Mesenchymal stem cell (in vitro differentiated cells and primary cell): ENCODE measurements at regions not wholly inside any gene's neighbourhood (a gene's known extent, or its start where the extent isn't known, plus 50 kb on each side); places are given as distances from the start of the nearest gene placed in this dataset.

Source experiments
- DNase-seq: peaks from one replicate; pipeline ENCODE4 v3.0.0-alpha.2; 2013
- H2AFZ ChIP-seq: one replicate; pipeline ENCODE4 v1.6.1; 2013; ENCODE audit warnings: low read depth, mild to moderate bottlenecking, control low read depth, inconsistent platforms, low read length, moderate library complexity
- H2AK5ac ChIP-seq: 2 replicates; pipeline ENCODE4 v1.6.1; 2013; ENCODE audit warnings: low read length, moderate library complexity, mild to moderate bottlenecking, inconsistent platforms; ENCODE audit not compliant: severe bottlenecking
- H2BK120ac ChIP-seq: one replicate; pipeline ENCODE4 v1.6.1; 2013; ENCODE audit warnings: low read depth, mild to moderate bottlenecking, inconsistent platforms, low read length, moderate library complexity
- H2BK12ac ChIP-seq, 2 experiments: one replicate each; pipeline ENCODE4 v1.6.1; 2013; ENCODE audit warnings: inconsistent platforms in 2 of 2, low read length in 2 of 2, mild to moderate bottlenecking in 2 of 2, moderate library complexity in 2 of 2, control low read depth in 1 of 2
- H2BK15ac ChIP-seq: one replicate; pipeline ENCODE4 v1.6.1; 2013; ENCODE audit warnings: mild to moderate bottlenecking, low read depth, inconsistent platforms; ENCODE audit not compliant: poor library complexity, severe bottlenecking
- H2BK5ac ChIP-seq: 2 replicates; pipeline ENCODE4 v1.6.1; 2013; ENCODE audit warnings: low read depth, mild to moderate bottlenecking, low read length, control low read depth, inconsistent platforms; ENCODE audit not compliant: poor library complexity, severe bottlenecking
- H3K14ac ChIP-seq, 2 experiments: one replicate each; pipeline ENCODE4 v1.6.1; 2013; ENCODE audit warnings: inconsistent platforms in 2 of 2, low read length in 2 of 2, control low read depth in 1 of 2, mild to moderate bottlenecking in 1 of 2, moderate library complexity in 1 of 2
- H3K18ac ChIP-seq, 2 experiments: one replicate each; pipeline ENCODE4 v1.6.1; 2013; ENCODE audit warnings: inconsistent platforms in 2 of 2, low read length in 2 of 2, control low read depth in 1 of 2, low read depth in 1 of 2, mild to moderate bottlenecking in 1 of 2
- H3K23ac ChIP-seq, 2 experiments: one replicate each; pipeline ENCODE4 v1.6.1; 2013; ENCODE audit warnings: inconsistent platforms in 2 of 2, low read length in 2 of 2, mild to moderate bottlenecking in 2 of 2, moderate library complexity in 2 of 2, control low read depth in 1 of 2
- H3K27ac ChIP-seq: 2 replicates; pipeline ENCODE4 v1.5.1; 2013; ENCODE audit warnings: mild to moderate bottlenecking, moderate library complexity, low read length, control low read depth, inconsistent platforms; ENCODE audit not compliant: poor library complexity, severe bottlenecking
- H3K27me3 ChIP-seq, 2 experiments: 2 replicates each; pipeline versions ENCODE4 v1.6.1 to v1.7.0; 2013; ENCODE audit warnings: low read length in 2 of 2, mild to moderate bottlenecking in 2 of 2, moderate library complexity in 2 of 2, control low read depth in 1 of 2, inconsistent platforms in 1 of 2; ENCODE audit not compliant: control insufficient read depth in 1 of 2, insufficient read depth in 1 of 2
- H3K36me3 ChIP-seq, 2 experiments: 2 replicates each; pipeline versions ENCODE4 v1.6.1 to v1.7.0; 2013; ENCODE audit warnings: low read length in 2 of 2, control low read depth in 1 of 2, inconsistent platforms in 1 of 2, low read depth in 1 of 2, mild to moderate bottlenecking in 1 of 2; ENCODE audit not compliant: insufficient read depth in 2 of 2, control insufficient read depth in 1 of 2
- H3K4ac ChIP-seq, 2 experiments: one replicate each; pipeline ENCODE4 v1.6.1; 2013; ENCODE audit warnings: inconsistent platforms in 2 of 2, low read length in 2 of 2, mild to moderate bottlenecking in 2 of 2, moderate library complexity in 2 of 2, control low read depth in 1 of 2, low read depth in 1 of 2
- H3K4me1 ChIP-seq: 2 replicates; pipeline ENCODE4 v1.6.1; 2013; ENCODE audit warnings: low read depth, low read length, control low read depth; ENCODE audit not compliant: control insufficient read depth, insufficient read depth
- H3K4me2 ChIP-seq: 2 replicates; pipeline ENCODE4 v1.6.1; 2013; ENCODE audit warnings: low read length, mild to moderate bottlenecking, inconsistent platforms; ENCODE audit not compliant: poor library complexity, severe bottlenecking
- H3K4me3 ChIP-seq, 2 experiments: 2 replicates each; pipeline versions ENCODE4 v1.5.1 to v1.7.0; 2013; ENCODE audit warnings: low read length in 2 of 2, mild to moderate bottlenecking in 2 of 2, control low read depth in 1 of 2, low read depth in 1 of 2; ENCODE audit not compliant: insufficient read depth in 1 of 2
- H3K79me1 ChIP-seq: replicated peaks from 2 replicates; pipeline ENCODE4 v1.6.1; 2013; ENCODE audit warnings: mild to moderate bottlenecking, control low read depth, low read length, inconsistent platforms; ENCODE audit not compliant: poor library complexity, severe bottlenecking
- H3K9ac ChIP-seq: 2 replicates; pipeline ENCODE4 v1.7.0; 2013; ENCODE audit warnings: mild to moderate bottlenecking, low read length, moderate library complexity
- H3K9me3 ChIP-seq: 2 replicates; pipeline ENCODE4 v1.7.0; 2013; ENCODE audit warnings: mild to moderate bottlenecking, low read length; ENCODE audit not compliant: control insufficient read depth
- H4K8ac ChIP-seq: one replicate; pipeline ENCODE4 v1.6.1; 2013; ENCODE audit warnings: inconsistent platforms, mild to moderate bottlenecking, low read length, moderate library complexity
- H4K91ac ChIP-seq: one replicate; pipeline ENCODE4 v1.6.1; 2013; ENCODE audit warnings: mild to moderate bottlenecking, low read length, inconsistent platforms
- WGBS: methylation state at CpG from one replicate; pipeline ENCODE4 v1.1.7; 2013; ENCODE audit warnings: mixed read lengths; 5-methylcytosine and 5-hydroxymethylcytosine counted together

DNA sequence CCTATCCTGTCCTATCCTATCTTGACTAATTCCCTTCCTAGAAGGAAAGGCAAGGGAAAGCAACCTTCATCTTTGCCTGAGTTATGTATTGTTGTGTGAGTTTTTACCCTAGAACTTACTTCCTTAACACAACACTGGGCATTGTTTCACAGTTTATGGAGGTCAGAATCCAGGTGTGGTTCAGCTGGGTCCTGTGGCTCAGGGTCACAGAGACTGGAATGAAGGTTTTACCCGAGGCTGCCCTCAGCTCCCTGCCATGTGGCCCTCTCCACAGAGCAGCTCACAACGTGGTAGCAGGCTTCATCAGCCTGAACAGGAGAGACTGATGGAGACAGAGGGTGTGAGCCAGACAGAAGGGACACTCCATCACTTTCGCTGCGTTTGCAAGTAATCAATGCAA lies 140.5 kb downstream of the FCRL5 start:
- H3K4me3 ChIP-seq, result no peak overlapping the region
- WGBS, result 77% methylated on average over 4 of the region's 4 CpGs
- H3K36me3 ChIP-seq, result no peaks in the 10 kb centered on the region
- H2BK12ac ChIP-seq, result no peak overlapping the region
- H3K4me2 ChIP-seq, result no peak overlapping the region
- no peaks in the 10 kb centered on the region for H3K79me1 ChIP-seq
- no peaks in the 10 kb centered on the region for H3K9me3 ChIP-seq
- H3K18ac ChIP-seq, result no peak overlapping the region
- H3K4ac ChIP-seq, result no peak overlapping the region
- H2BK15ac ChIP-seq, result no peak overlapping the region
- H2AFZ ChIP-seq, result no peak overlapping the region
- no peak overlapping the region for H3K14ac ChIP-seq
- H3K27ac ChIP-seq, result no peak overlapping the region
- DNase-seq, result no peak
- H4K8ac ChIP-seq, result no peak overlapping the region
- H3K9ac ChIP-seq, result no peak overlapping the region
- no peak overlapping the region for H2AK5ac ChIP-seq
- peaks cover 6 to 61% of the 10 kb centered on the region in 2 experiments for H3K27me3 ChIP-seq
- no peaks in the 10 kb centered on the region for H3K4me1 ChIP-seq
- H4K91ac ChIP-seq, result no peak overlapping the region
- H2BK5ac ChIP-seq, result no peak overlapping the region
- no peak overlapping the region for H3K23ac ChIP-seq
- no peak overlapping the region for H2BK120ac ChIP-seq

DNA sequence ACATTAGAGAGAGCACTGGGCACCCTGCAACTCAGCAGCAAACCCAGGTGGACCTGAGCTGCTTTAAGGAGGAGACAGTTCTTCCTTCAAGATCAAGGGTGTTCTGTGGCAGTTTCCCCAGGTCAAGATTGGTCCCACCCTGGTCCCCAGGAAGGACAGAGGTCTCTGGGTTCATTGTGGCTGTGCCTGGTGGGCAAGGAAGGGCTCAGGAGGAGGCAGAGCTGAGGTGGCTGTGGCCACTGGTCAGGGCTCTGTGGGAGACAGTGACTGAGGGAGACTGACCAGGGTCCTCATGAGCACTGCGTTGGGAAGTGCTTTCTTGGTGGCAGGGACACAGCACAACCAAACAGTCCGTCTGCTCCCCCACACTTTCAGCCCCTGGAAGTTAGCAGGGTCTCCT lies 141.3 kb downstream of the FCRL5 start:
- DNase-seq, result no peak
- Histone ChIP-seq H3K27me3 (peaks cover 6 to 55% of the 10 kb centered on the region in 2 experiments), H3K36me3 (no peaks in the 10 kb centered on the region), H3K27ac (no peak overlapping the region), H2BK5ac (no peak overlapping the region), H2AFZ (no peak overlapping the region), H3K4me3 (no peak overlapping the region), H4K8ac (no peak overlapping the region), H3K9me3 (no peaks in the 10 kb centered on the region), H2BK12ac (no peak overlapping the region), H3K4ac (no peak overlapping the region), H2AK5ac (no peak overlapping the region), H2BK120ac (no peak overlapping the region), H3K14ac (no peak overlapping the region), H3K9ac (no peak overlapping the region), H3K23ac (no peak overlapping the region), H4K91ac (no peak overlapping the region), H3K4me1 (no peaks in the 10 kb centered on the region), H3K18ac (no peak overlapping the region), H3K4me2 (no peak overlapping the region), H3K79me1 (no peaks in the 10 kb centered on the region), H2BK15ac (no peak overlapping the region)
- 75% methylated on average over 2 of the region's 2 CpGs for WGBS

DNA sequence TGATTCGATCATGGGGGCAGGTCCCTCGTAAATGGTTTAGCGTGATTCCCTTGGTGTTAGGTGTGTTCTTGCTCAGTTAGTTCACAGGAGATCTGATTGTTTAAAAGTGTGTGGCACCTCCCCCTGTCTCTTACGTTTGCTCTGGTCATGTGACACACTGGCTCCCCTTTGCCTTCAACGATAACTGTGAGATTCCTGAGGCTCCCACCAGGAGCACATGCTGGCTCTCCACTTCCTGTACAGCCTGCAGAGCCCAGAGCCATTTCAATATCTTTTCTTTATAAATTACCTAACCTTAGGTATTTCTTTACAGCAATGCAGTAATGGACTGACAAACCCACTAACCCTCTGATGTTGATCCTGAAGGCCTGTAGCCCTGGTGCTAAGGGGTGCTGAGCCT lies 141.9 kb downstream of the FCRL5 start:
- H2AK5ac ChIP-seq, result no peak overlapping the region
- H3K36me3 ChIP-seq, result no peaks in the 10 kb centered on the region
- H3K79me1 ChIP-seq, result no peaks in the 10 kb centered on the region
- H3K18ac ChIP-seq, result no peak overlapping the region
- H3K27me3 ChIP-seq, result peaks cover 6 to 48% of the 10 kb centered on the region in 2 experiments
- no peaks in the 10 kb centered on the region for H3K4me1 ChIP-seq
- H3K4me3 ChIP-seq, result no peak overlapping the region
- WGBS, result 74% methylated on average over 5 of the region's 5 CpGs
- H2AFZ ChIP-seq, result no peak overlapping the region
- no peak overlapping the region for H2BK5ac ChIP-seq
- DNase-seq, result no peak
- no peak overlapping the region for H2BK15ac ChIP-seq
- H4K8ac ChIP-seq, result no peak overlapping the region
- H2BK12ac ChIP-seq, result no peak overlapping the region
- H4K91ac ChIP-seq, result no peak overlapping the region
- H3K27ac ChIP-seq, result no peak overlapping the region
- H3K9me3 ChIP-seq, result no peaks in the 10 kb centered on the region
- no peak overlapping the region for H3K23ac ChIP-seq
- no peak overlapping the region for H3K4me2 ChIP-seq
- H3K14ac ChIP-seq, result no peak overlapping the region
- H3K9ac ChIP-seq, result no peak overlapping the region
- no peak overlapping the region for H2BK120ac ChIP-seq
- H3K4ac ChIP-seq, result no peak overlapping the region

DNA sequence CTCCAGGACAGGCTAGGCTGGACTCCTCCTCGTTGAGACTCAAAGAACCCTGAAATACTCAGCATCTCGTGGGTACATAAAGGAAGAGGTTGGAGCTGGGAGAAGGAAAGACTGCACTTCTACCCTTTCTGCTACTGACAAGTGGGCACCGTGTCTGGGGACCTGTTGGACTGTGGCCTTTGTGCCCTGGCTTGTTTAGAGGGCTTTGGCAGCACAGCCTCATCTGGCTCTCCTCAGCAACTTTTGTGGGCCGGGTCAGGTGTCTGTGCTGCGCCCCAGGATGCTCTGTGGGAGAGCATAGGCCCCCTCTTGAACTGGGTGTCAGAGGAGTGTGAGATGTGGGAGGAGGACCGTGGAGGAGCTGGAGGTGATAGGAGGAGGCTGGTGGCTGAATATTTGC lies 142.4 kb downstream of the FCRL5 start:
- Histone ChIP-seq H2BK15ac (no peak overlapping the region), H2BK5ac (no peak overlapping the region), H3K4me3 (no peak overlapping the region), H3K14ac (no peak overlapping the region), H3K23ac (no peak overlapping the region), H2BK12ac (no peak overlapping the region), H3K4me2 (no peak overlapping the region), H3K18ac (no peak overlapping the region), H3K79me1 (no peaks in the 10 kb centered on the region), H2BK120ac (no peak overlapping the region), H4K91ac (no peak overlapping the region), H3K9me3 (no peaks in the 10 kb centered on the region), H3K9ac (no peak overlapping the region), H4K8ac (no peak overlapping the region), H3K27me3 (peaks cover 3 to 47% of the 10 kb centered on the region in 2 experiments), H3K36me3 (no peaks in the 10 kb centered on the region), H2AK5ac (no peak overlapping the region), H3K4me1 (no peaks in the 10 kb centered on the region), H3K4ac (no peak overlapping the region), H3K27ac (no peak overlapping the region), H2AFZ (no peak overlapping the region)
- WGBS, result 81% methylated on average over 6 of the region's 6 CpGs
- no peak for DNase-seq
